GM21390 (cell line): ENCODE measurements at regions not wholly inside any gene's neighbourhood (a gene's known extent, or its start where the extent isn't known, plus 50 kb on each side); places are given as distances from the start of the nearest gene placed in this dataset.
"Not testable (repeated sequence)": the region's sequence is repeated elsewhere in the genome, so short reads cannot be mapped to it uniquely, and the experiment has no call there.

Source experiments
- ATAC-seq: cut with Tn5 transposase; IDR thresholded peaks from one replicate; pipeline ENCODE4 v1.9.1; 2021; ENCODE audit not compliant: unreplicated experiment

GRCh38 chr1:147103416-147104155, 68.7 kb downstream of the PRKAB2 start:
- not testable (repeated sequence) for ATAC-seq

GRCh38 chr1:147099192-147099591, 73.1 kb downstream of the PRKAB2 start:
- ATAC-seq, result no peak

GRCh38 chr1:147098338-147098973, 73.8 kb downstream of the PRKAB2 start:
- ATAC-seq, result not testable (repeated sequence)

- ATAC-seq, result no peak
Measured at GRCh38 chr1:147095691-147096090, 76.6 kb downstream of the PRKAB2 start.

GRCh38 chr1:147091801-147092200, 80.5 kb downstream of the PRKAB2 start:
- ATAC-seq, result no peak

- no peak for ATAC-seq
Measured at GRCh38 chr1:147089457-147089856, 82.8 kb downstream of the PRKAB2 start.

GRCh38 chr1:147086129-147086528, 86.1 kb downstream of the PRKAB2 start:
- no peak for ATAC-seq

- peak; percentile 71 for ATAC-seq
Measured at GRCh38 chr1:147084273-147085096, 87.8 kb downstream of the PRKAB2 start.

- ATAC-seq, result no peak
Measured at GRCh38 chr1:147083919-147084272, 88.4 kb downstream of the PRKAB2 start.

- ATAC-seq, result no peak
Measured at GRCh38 chr1:147080671-147081394, 91.4 kb downstream of the PRKAB2 start.

GRCh38 chr1:147080006-147080661, 92.1 kb downstream of the PRKAB2 start:
- ATAC-seq, result no peak

GRCh38 chr1:147079400-147080005, 92.8 kb downstream of the PRKAB2 start:
- ATAC-seq, result no peak

- ATAC-seq, result no peak
Measured at GRCh38 chr1:147078606-147079399, 93.5 kb downstream of the PRKAB2 start.

- no peak for ATAC-seq
Measured at GRCh38 chr1:147077936-147078605, 94.2 kb downstream of the PRKAB2 start.

GRCh38 chr1:147077523-147077922, 94.7 kb downstream of the PRKAB2 start:
- ATAC-seq, result no peak

- ATAC-seq, result no peak
Measured at GRCh38 chr1:147077081-147077480, 95.2 kb downstream of the PRKAB2 start.

GRCh38 chr1:147076442-147076841, 95.8 kb downstream of the PRKAB2 start:
- no peak for ATAC-seq

- ATAC-seq, result no peak
Measured at GRCh38 chr1:147072482-147073432, 99.5 kb downstream of the PRKAB2 start.
